ENCODE measurements at regions not wholly inside any gene's neighbourhood (a gene's known extent, or its start where the extent isn't known, plus 50 kb on each side); places are given as distances from the start of the nearest gene placed in this dataset.

GRCh38 chrX:125758819-125759218, 407.3 kb downstream of the DCAF12L2 start:
- TF ChIP-seq, protein P1, sequence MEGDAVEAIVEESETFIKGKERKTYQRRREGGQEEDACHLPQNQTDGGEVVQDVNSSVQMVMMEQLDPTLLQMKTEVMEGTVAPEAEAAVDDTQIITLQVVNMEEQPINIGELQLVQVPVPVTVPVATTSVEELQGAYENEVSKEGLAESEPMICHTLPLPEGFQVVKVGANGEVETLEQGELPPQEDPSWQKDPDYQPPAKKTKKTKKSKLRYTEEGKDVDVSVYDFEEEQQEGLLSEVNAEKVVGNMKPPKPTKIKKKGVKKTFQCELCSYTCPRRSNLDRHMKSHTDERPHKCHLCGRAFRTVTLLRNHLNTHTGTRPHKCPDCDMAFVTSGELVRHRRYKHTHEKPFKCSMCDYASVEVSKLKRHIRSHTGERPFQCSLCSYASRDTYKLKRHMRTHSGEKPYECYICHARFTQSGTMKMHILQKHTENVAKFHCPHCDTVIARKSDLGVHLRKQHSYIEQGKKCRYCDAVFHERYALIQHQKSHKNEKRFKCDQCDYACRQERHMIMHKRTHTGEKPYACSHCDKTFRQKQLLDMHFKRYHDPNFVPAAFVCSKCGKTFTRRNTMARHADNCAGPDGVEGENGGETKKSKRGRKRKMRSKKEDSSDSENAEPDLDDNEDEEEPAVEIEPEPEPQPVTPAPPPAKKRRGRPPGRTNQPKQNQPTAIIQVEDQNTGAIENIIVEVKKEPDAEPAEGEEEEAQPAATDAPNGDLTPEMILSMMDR (IDR thresholded peaks at IDR 0.05; ENCODE audit: insufficient read depth, low read depth, low read length) = no peak
- no peak overlapping the region for H3K4me3 ChIP-seq (ENCODE audit: low read depth, low read length)
- H3K36me3 ChIP-seq (ENCODE audit: control insufficient read depth, insufficient read depth, low read length) = no peaks in the 10 kb centered on the region
- H3K27me3 ChIP-seq (ENCODE audit: control insufficient read depth, insufficient read depth, low read length) = no peaks in the 10 kb centered on the region
- POLR2A ChIA-PET = no interaction called here
- CTCF ChIA-PET = no interaction called here
- no peak for DNase-seq (ENCODE audit: low read depth)

GRCh38 chrX:125762954-125763353, 403.1 kb downstream of the DCAF12L2 start:
- TF ChIP-seq, protein P1 (IDR thresholded peaks at IDR 0.05; ENCODE audit: insufficient read depth, low read depth, low read length) = no peak
- Histone ChIP-seq H3K4me3 (ENCODE audit: low read depth, low read length) (no peak overlapping the region), H3K27me3 (ENCODE audit: control insufficient read depth, insufficient read depth, low read length) (no peaks in the 10 kb centered on the region), H3K36me3 (ENCODE audit: control insufficient read depth, insufficient read depth, low read length) (no peaks in the 10 kb centered on the region)
- no peak for DNase-seq (ENCODE audit: low read depth)
- POLR2A ChIA-PET = no interaction called here
- CTCF ChIA-PET = no interaction called here

DNA sequence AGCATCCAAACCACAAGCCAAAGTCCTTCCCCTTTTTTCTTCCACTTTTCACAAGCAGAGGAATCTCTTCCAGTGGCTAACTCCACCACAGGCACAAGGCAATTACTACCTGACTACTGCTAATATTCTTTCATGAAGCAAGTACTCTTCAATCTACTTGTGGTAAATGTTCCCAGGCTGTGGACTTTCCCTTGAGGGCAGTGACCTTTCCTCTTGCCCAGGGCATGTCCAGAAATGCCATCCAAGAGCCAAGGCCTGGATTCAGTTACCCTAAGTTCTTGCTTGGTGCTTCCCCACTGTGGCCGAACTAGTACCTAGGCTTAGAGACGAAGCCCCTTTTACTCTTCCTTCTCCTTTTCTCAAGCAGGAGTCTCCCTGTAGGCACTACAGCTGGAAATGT, 400.7 kb downstream of the DCAF12L2 start:
- Histone ChIP-seq H3K4me3 (ENCODE audit: low read depth, low read length) (no peak overlapping the region), H3K27me3 (ENCODE audit: control insufficient read depth, insufficient read depth, low read length) (no peaks in the 10 kb centered on the region), H3K36me3 (ENCODE audit: control insufficient read depth, insufficient read depth, low read length) (no peaks in the 10 kb centered on the region)
- POLR2A ChIA-PET = no interaction called here
- DNase-seq (ENCODE audit: low read depth) = no peak
- CTCF ChIA-PET = no interaction called here
- TF ChIP-seq, protein P1 (IDR thresholded peaks at IDR 0.05; ENCODE audit: insufficient read depth, low read depth, low read length) = no peak

DNA sequence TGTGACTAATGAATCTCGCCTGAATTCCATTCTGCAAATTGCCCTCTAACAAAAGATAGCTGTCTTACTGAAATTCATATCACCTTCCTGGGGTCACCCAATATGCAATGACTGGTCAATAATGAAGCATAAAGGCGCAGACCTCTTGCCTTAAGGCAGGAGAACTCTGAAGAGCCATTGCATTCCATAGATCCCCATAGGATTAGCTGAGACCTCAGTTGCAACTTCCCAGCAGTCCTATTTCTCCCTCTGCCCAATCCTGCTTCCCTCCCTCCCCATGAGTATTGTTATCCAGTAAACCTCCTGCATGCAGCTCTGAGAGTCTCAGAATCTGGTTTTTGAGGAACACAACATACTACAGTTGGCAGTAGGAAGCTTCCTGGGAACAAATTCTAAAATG, 396.5 kb downstream of the DCAF12L2 start:
- no peaks in the 10 kb centered on the region for H3K36me3 ChIP-seq (ENCODE audit: control insufficient read depth, insufficient read depth, low read length)
- no peaks in the 10 kb centered on the region for H3K27me3 ChIP-seq (ENCODE audit: control insufficient read depth, insufficient read depth, low read length)
- TF ChIP-seq, protein P1 (IDR thresholded peaks at IDR 0.05; ENCODE audit: insufficient read depth, low read depth, low read length) = no peak
- DNase-seq (ENCODE audit: low read depth) = no peak
- ChIA-PET POLR2A (no interaction called here), CTCF (interaction anchor here (0.6 kb wide), 1 partner anchor 1306 kb away, joined by 3 read pairs; no protein-coding TSS in a partner anchor)
- no peak overlapping the region for H3K4me3 ChIP-seq (ENCODE audit: low read depth, low read length)

DNA sequence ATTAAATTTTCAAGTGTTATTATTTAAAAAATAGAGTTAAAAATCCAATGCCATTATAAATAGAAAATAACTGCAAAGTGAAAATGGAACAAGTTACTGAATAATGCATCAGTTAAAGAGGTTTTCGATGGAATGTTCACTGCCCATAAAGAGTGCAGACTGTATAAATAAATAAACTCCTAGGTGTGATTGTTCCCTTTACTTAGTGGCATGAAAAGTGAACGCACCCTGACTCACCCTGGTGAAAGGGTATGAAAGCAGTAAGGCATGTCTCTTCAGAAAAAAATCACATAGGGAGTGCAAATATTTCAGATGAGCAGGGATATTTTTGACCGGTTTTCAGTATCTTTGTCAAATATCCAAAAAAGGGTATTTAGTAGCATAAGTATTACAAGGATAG, 387.8 kb downstream of the DCAF12L2 start:
- ChIA-PET CTCF (no interaction called here), POLR2A (no interaction called here)
- H3K4me3 ChIP-seq (ENCODE audit: low read depth, low read length) = no peak overlapping the region
- TF ChIP-seq, protein P1 (IDR thresholded peaks at IDR 0.05; ENCODE audit: insufficient read depth, low read depth, low read length) = no peak
- no peaks in the 10 kb centered on the region for H3K27me3 ChIP-seq (ENCODE audit: control insufficient read depth, insufficient read depth, low read length)
- DNase-seq (ENCODE audit: low read depth) = no peak
- no peaks in the 10 kb centered on the region for H3K36me3 ChIP-seq (ENCODE audit: control insufficient read depth, insufficient read depth, low read length)

All from BJ (cell line).